LoVo (cell line): ENCODE measurements at regions not wholly inside any gene's neighbourhood (a gene's known extent, or its start where the extent isn't known, plus 50 kb on each side); places are given as distances from the start of the nearest gene placed in this dataset.

Experiments
- DNase-seq: peaks from one replicate; pipeline ENCODE4 v3.0.0-alpha.2; 2016; ENCODE audit warnings: low spot score

DNA sequence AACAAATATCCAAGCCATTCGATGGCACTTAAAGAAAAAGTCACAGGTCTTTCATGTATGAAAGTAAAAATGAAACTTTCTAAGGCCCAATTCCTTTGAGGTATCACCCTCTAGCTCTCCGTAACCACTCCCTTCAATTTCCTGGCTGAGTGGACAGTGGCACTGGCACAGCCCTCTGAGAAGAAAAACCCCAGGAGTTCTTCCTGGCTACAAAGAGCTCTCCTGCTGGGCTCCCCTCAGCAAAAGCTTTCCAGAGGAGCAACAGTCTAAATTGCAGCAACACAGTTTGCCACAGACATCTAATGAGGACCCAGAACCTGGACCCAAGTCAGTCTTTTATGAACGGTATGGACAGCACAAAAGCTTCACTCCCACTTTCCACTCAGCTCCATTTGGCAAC lies 71.8 kb downstream of the FUNDC1 start:
- DNase-seq, result no peak

DNA sequence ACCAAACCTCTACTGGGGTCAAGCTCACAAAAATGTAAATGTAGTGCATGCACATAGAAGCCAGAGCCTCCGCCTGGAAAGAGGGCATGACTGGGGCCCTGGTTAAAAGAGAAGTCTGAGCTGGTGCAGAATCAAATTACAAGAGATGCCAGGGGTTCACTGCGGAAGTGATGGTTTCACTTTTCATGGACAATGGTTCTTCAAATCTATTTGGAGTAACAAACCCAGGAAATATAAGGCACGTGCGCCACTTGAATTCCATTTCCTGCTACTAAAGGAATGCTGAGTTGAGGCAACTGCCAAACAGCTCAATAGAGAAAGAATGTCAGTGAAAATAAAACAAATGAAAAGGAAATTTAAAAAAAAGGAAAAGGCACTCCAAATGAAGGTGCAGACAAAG lies 79.8 kb downstream of the FUNDC1 start:
- no peak for DNase-seq

DNA sequence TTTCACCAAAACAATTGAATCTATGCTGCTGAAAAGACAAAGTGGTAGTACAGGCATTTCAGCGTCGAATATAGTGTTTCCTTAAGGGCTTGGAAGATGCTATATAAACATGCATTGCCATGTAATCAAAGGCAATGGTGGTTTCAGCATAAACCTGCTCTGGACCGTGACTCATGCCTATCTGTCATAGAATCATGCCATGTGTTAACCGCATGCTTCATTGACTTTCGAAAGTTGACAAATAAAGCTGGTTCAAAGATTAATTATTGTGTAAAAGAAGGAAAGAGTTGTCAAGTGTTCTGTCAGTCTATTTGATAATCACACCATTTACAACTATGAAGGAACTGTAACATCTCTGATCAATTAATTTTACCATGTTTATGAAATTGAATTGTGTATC lies 83.2 kb downstream of the FUNDC1 start:
- no peak for DNase-seq

DNA sequence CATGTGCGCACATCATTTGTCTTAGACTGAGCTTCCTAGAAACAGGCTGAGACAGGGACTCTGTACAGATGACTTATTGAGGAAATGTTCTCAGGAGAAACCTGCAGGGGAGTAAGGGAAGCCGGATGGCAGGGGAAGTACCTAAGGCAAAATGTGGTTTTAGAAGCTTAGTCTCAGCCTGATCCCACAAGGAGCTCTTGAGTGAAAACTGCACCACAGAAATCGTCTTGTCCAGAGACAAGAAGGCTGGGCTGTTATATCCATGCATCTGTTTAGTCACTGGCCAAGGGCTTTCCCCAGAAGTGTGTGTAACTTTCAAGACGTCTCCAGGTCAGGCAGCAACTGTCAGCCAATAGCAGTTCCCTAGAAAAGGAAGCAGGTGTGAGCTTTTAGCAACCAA lies 86.0 kb downstream of the FUNDC1 start:
- no peak for DNase-seq

DNA sequence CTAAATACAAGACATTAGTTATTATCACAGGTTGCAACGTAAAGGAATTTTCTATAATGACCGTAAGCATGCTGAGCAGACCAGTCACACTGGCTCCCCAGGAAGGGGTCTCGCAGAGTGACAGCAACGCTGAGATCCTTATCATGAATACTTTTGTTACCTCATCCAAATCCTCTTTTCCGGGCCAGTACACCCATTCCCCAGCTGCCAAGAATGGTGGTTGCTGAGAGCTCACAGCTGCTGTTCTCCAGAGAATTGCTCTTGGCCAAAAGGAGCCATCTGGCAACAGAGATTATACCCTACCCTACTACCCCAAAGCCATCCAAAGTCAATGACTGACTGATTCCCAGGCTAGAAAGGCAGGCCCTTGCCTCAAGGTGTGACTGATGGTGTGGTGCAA lies 91.6 kb downstream of the FUNDC1 start:
- DNase-seq, result no peak

DNA sequence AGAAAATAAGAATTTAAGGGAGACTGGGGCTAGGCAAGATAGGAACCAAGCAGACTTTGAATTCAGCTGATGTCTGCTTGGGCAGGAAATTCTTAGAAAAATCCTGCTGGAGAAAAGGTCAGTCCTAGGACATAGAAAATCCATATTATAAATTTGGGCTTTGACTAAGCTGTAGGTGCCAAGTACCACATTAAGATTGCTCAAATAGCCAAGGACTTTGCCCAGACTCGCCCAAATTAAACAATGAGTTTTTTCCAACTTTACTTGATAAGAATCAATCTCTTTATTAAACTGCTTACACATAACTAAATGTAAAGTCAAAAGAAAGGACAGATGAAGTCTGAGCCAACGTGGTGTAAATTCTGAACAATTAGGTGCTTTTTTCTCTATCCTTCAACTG lies 95.4 kb downstream of the FUNDC1 start:
- no peak for DNase-seq

DNA sequence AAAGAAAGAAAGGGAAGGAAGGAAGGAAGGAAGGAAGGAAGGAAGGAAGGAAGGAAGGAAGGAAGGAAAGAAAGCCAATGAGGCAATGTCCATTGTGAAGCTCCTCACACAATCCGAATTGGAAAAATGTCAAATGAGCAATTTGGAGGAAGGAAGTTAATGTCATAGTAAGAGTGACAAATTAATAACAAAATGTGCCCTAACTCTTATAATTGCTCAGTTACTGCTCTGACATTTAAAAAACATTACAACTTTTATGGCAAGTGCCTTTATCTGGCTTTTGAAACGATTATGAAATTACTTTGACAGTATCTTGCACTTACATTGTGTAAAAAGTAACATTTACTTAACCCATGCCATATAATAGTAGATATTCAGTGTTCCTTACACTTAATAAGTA lies 96.5 kb upstream of the EFHC2 start:
- no peak for DNase-seq

DNA sequence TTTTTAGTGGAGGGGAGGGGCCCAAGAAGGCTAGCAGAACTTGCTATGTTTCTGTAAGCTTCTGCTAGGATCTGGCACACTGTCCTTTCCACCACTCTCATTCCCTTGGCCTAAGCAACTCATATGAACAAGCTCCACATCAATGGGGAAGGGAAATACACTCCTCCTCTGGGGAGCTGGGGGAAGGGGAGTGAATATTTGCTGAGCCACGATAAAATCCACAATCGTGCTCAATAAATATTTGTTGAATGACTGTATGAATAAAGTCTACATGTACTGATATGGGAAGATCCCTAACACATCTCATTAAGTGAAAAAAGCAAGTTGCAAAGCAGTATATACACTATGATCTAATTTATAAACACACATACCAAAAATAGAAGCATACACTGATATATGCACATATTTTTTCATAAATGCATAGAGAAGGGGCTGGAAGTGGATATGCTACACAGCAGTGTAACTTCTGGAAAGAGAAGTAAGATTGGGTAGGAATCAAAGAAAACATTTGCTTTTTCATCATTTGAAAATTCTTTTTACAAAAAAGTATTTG lies 95.8 kb upstream of the EFHC2 start:
- no peak for DNase-seq

DNA sequence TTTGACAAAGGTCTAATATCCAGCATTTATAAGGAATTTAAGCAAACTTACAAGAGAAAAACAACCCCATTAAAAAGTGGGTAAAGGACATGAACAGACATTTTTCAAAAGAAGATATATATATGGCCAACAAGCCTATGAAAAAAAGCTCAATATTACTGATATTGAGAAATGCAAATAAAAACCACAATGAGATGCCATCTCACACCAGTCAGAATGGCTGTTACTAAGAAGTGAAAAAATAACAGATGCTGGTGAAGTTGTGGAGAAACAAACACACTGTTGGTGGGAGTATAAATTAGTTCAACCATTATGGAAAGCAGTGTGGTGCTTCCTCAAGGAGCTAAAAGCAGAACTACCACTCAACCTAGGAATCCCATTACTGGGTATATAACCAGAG lies 91.6 kb upstream of the EFHC2 start:
- DNase-seq, result no peak

DNA sequence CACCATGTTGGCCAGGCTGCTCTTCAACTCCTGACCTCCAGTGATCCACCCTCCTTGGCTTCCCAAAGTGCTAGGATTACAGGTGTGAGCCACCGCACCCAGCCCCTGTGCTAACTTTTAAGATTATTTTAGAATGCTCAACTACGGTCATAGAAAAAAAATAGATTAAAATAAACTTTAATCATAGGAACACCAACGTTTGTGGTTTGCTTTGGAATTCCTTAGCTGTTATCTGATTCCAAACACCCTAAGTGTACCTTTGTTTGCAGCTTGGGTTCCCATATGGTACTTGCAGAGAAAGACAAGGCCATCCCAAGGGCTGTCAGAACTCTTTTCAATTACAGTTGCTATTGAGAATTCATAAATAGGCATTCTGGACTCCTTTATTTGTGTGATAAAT lies 90.1 kb upstream of the EFHC2 start:
- DNase-seq, result no peak

DNA sequence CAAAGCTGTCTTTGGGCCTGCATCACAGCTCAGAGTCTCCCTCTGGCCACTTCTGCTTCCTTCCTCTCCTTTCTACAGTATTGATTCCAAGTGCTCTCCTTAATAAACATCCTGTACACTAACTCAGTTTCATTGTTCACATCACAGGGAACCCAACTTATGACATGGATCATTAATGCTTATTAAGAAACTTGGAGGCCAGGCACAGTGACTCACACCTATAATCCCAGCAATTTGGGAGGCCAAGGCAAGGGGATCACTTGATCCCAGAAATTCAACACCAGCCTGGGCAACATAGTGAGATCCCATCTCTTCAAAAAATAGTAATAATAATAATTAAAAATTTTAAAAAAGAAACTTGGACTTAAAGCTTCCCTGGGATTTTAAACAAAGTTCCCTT lies 89.2 kb upstream of the EFHC2 start:
- DNase-seq, result peak; percentile 39

DNA sequence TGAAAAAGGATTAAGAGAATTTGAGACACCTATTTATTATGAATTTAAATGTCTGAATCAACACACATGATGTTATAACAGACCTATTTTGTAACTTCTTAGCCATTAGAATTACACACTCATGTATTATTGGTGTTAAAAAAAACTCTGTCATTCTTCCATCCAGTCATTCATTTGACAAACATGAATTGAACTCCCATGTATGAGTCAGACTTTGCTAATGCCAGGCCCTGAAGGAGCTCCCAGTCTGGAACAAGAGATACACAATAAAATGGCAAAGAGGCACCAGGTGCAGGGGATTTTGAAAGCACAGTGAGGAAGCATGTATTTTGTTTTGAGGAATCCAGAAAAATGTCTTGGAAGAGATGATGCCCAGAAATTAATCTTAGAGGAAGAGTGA lies 87.7 kb upstream of the EFHC2 start:
- DNase-seq, result peak; percentile 5

DNA sequence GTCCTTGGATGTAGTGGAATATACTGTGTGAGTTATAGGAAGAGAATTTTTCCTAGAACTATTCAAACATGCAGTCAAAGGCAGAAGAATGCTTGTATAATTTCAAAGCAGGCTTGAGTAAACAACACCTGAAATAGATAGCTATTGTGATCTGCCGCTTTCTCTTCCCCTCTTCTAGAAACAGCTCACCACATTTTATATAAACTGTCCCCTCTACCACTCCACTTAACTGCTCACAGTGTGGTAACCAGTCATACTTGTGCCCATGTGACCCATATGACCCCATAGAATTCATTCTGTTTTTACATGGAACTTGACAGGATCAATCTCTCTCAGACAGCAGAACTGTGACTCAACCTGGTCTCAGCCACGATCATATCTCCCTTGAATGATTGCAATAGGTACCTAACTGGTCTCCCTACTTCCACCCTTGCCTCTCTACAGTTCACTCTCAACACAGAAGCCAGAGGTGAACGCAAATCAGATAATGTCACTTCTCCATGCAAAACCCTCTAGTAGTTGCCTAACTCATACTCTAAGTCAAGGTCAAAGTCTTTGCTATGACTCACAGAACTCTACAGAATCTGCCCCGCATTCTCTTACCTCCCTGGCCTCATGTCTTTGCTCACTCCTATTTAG lies 85.6 kb upstream of the EFHC2 start:
- peak; percentile 31 for DNase-seq

DNA sequence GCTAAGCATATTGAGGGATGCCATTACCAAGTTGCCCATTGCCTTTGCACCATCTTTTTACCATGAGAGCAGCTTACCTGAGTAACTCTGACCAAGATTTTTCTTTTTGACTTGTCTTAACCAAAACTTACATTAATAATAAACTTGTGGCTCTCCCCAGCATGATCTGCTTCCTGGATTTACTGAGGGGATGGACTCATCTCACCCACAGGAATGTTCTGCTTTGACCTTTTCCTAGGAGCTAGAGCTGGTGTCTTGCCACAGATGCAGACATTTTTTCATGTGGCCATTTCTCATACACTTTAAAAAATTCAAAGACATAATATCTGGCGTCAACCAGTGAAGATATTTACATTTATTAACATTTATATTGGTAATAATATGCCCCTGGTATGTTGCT lies 79.2 kb upstream of the EFHC2 start:
- DNase-seq, result no peak

DNA sequence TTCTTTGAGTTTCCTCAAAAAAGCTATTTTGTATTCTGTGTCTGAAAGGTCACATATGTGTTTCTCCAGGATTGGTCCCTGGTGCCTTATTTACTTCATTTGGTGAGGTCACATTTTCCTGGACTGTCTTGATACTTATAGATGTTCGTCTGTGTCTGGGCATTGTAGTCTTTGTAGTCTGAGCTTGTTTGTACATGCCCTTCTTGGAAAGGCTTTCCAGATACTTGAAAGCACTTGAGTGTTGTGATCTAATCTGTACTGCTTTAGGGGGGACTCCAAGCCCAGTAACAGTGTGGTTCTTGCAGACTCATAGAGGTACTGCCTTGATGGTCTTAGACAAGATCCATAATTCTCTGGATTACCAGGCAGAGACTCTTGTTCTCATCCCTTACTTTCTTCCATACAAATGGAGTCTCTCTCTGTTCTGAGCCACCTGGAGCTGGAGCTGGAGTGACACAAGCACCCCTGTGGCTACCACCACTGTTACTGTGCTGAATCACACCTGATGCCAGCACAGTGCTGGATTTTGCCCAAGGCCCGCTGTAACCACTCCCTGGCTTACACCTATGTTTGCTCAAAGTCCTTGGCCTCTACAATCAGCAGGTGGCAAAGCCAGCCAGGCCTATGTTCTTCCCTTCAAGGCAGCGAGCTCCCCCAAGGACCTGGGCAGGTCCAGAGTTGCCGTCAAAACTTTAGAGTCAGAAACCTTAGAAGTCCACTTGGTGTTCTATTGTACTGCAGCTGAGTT lies 72.3 kb upstream of the EFHC2 start:
- DNase-seq, result peak; percentile 41

DNA sequence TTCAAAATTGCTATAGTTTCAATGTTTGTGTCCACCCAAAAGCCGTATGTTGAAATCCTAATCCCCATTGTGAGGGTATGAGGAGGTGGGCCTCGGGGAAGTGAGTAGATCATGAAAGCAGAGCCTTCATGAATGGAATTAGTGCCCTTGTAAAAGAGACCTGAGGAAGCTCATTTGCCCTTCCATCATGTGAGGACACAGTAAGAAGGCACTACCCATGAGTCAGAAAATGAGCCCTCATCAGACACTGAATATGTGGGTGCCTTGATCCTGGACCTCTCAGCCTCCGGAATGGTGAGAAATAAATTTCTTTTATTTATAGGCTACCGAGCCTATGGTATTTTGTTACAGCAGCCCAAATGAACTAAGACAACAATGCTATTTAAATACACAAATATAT lies 57.7 kb upstream of the EFHC2 start:
- DNase-seq, result no peak

DNA sequence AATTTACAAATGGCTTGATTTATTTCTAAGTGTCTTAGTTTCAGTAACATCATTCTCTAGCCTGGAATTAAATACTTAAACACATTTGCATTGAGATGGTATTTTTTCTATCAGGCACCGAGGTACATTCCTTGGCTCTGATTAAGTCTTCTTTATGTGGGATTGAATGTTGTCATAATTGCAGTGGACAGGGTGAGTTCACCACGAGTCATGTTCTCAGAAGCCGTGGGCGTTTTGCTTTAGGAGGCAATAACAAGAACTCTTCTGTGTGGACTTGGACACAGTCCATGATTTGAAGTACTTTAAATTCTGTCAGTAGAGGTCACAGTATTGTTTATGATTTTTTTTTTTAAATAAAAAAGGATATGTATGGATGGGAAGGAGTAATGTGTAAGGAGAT lies 57.1 kb upstream of the EFHC2 start:
- DNase-seq, result peak; percentile 31

DNA sequence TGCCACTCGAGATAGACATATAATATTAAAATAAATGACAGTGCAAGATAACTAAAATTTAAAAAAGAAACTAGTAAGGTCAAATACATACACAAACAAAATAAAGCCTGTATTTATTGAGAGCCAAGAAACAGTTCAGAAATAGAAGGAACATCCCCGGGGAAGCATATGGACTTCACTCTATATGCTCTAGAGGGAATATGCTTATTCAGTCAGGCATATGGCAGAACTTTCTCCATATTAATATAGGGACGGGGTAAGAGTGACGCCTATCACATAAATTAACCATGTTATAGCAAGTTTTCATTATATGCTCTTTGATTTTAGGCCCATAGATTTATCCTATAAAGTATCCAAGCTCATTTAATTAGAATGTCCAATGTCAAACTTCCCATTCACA lies 56.7 kb upstream of the EFHC2 start:
- no peak for DNase-seq
